ENCODE measurements at regions not wholly inside any gene's neighbourhood (a gene's known extent, or its start where the extent isn't known, plus 50 kb on each side); places are given as distances from the start of the nearest gene placed in this dataset.

GRCh38 chr5:142259758-142260157, 65.1 kb downstream of the SPRY4 start:
- H3K27ac ChIP-seq: no peak overlapping the region
- no peak overlapping the region for H3K4me3 ChIP-seq
- H4K20me1 ChIP-seq (ENCODE audit: insufficient read depth, poor library complexity, severe bottlenecking): no peaks in the 10 kb centered on the region
- H3K4me1 ChIP-seq (ENCODE audit: insufficient read depth): no peaks in the 10 kb centered on the region
- no peaks in the 10 kb centered on the region for H3K36me3 ChIP-seq (replicated peaks; ENCODE audit: insufficient read depth, low read depth)
- TF ChIP-seq CTCF (IDR thresholded peaks at IDR 0.05; ENCODE audit: poor library complexity): no peak
- no peak for TF ChIP-seq EZH2phosphoT487 (IDR thresholded peaks at IDR 0.05; ENCODE audit: low read depth, severe bottlenecking, unreplicated experiment)
- H3K27me3 ChIP-seq: no peaks in the 10 kb centered on the region
- H2AFZ ChIP-seq: no peak overlapping the region
- no peaks in the 10 kb centered on the region for H3K9me2 ChIP-seq (replicated peaks; ENCODE audit: insufficient read depth)
- DNase-seq (ENCODE audit: low spot score): no peak
- no peaks in the 10 kb centered on the region for H3K9me3 ChIP-seq (ENCODE audit: low read depth)
- H3K4me2 ChIP-seq: no peak overlapping the region
- 96% methylated on average over 3 of the region's 3 CpGs for WGBS (ENCODE audit: low lambda C conversion rate, missing lambda C conversion rate)
- H3K79me2 ChIP-seq: no peaks in the 10 kb centered on the region

GRCh38 chr5:142255831-142256230, 69.0 kb downstream of the SPRY4 start:
- Histone ChIP-seq H3K4me2 (no peak overlapping the region), H3K9me2 (replicated peaks; ENCODE audit: insufficient read depth) (no peaks in the 10 kb centered on the region), H3K4me3 (no peak overlapping the region), H3K27me3 (no peaks in the 10 kb centered on the region), H2AFZ (no peak overlapping the region), H3K9me3 (ENCODE audit: low read depth) (no peaks in the 10 kb centered on the region), H3K4me1 (ENCODE audit: insufficient read depth) (no peaks in the 10 kb centered on the region), H3K27ac (no peak overlapping the region), H3K36me3 (replicated peaks; ENCODE audit: insufficient read depth, low read depth) (no peaks in the 10 kb centered on the region), H4K20me1 (ENCODE audit: insufficient read depth, poor library complexity, severe bottlenecking) (no peaks in the 10 kb centered on the region), H3K79me2 (no peaks in the 10 kb centered on the region)
- no peak for DNase-seq (ENCODE audit: low spot score)
- TF ChIP-seq EZH2phosphoT487 (IDR thresholded peaks at IDR 0.05; ENCODE audit: low read depth, severe bottlenecking, unreplicated experiment): no peak
- TF ChIP-seq CTCF (IDR thresholded peaks at IDR 0.05; ENCODE audit: poor library complexity): no peak
- no peak for TF ChIP-seq EZH2 (IDR thresholded peaks at IDR 0.05; ENCODE audit: borderline replicate concordance)
- WGBS (ENCODE audit: low lambda C conversion rate, missing lambda C conversion rate): 100% methylated on average over 1 of the region's 1 CpG

GRCh38 chr5:142254431-142254830, 70.4 kb downstream of the SPRY4 start:
- DNase-seq (ENCODE audit: low spot score): no peak
- Histone ChIP-seq H3K9me2 (replicated peaks; ENCODE audit: insufficient read depth) (no peaks in the 10 kb centered on the region), H2AFZ (no peak overlapping the region), H3K4me1 (ENCODE audit: insufficient read depth) (no peaks in the 10 kb centered on the region), H3K27ac (no peak overlapping the region), H3K9me3 (ENCODE audit: low read depth) (no peaks in the 10 kb centered on the region), H3K36me3 (replicated peaks; ENCODE audit: insufficient read depth, low read depth) (no peaks in the 10 kb centered on the region), H3K4me2 (no peak overlapping the region), H3K79me2 (no peaks in the 10 kb centered on the region), H3K4me3 (no peak overlapping the region), H4K20me1 (ENCODE audit: insufficient read depth, poor library complexity, severe bottlenecking) (no peaks in the 10 kb centered on the region), H3K27me3 (no peaks in the 10 kb centered on the region)
- 85% methylated on average over 3 of the region's 3 CpGs for WGBS (ENCODE audit: low lambda C conversion rate, missing lambda C conversion rate)
- TF ChIP-seq EZH2phosphoT487 (IDR thresholded peaks at IDR 0.05; ENCODE audit: low read depth, severe bottlenecking, unreplicated experiment): no peak
- no peak for TF ChIP-seq EZH2 (IDR thresholded peaks at IDR 0.05; ENCODE audit: borderline replicate concordance)
- no peak for TF ChIP-seq CTCF (IDR thresholded peaks at IDR 0.05; ENCODE audit: poor library complexity)

GRCh38 chr5:142253938-142254337, 70.9 kb downstream of the SPRY4 start:
- H3K36me3 ChIP-seq (replicated peaks; ENCODE audit: insufficient read depth, low read depth): no peaks in the 10 kb centered on the region
- H3K27ac ChIP-seq: no peak overlapping the region
- no peak for TF ChIP-seq CTCF (IDR thresholded peaks at IDR 0.05; ENCODE audit: poor library complexity)
- TF ChIP-seq EZH2 (IDR thresholded peaks at IDR 0.05; ENCODE audit: borderline replicate concordance): no peak
- no peak for TF ChIP-seq EZH2phosphoT487 (IDR thresholded peaks at IDR 0.05; ENCODE audit: low read depth, severe bottlenecking, unreplicated experiment)
- H3K4me1 ChIP-seq (ENCODE audit: insufficient read depth): peaks cover 4% of the 10 kb centered on the region
- no peaks in the 10 kb centered on the region for H3K9me3 ChIP-seq (ENCODE audit: low read depth)
- DNase-seq (ENCODE audit: low spot score): no peak
- no peak overlapping the region for H2AFZ ChIP-seq
- H3K4me3 ChIP-seq: no peak overlapping the region
- no peaks in the 10 kb centered on the region for H3K27me3 ChIP-seq
- no peaks in the 10 kb centered on the region for H3K9me2 ChIP-seq (replicated peaks; ENCODE audit: insufficient read depth)
- no peaks in the 10 kb centered on the region for H4K20me1 ChIP-seq (ENCODE audit: insufficient read depth, poor library complexity, severe bottlenecking)
- no peaks in the 10 kb centered on the region for H3K79me2 ChIP-seq
- H3K4me2 ChIP-seq: no peak overlapping the region
- 79% methylated on average over 10 of the region's 10 CpGs for WGBS (ENCODE audit: low lambda C conversion rate, missing lambda C conversion rate)
